ENCODE measurements at regions not wholly inside any gene's neighbourhood (a gene's known extent, or its start where the extent isn't known, plus 50 kb on each side); places are given as distances from the start of the nearest gene placed in this dataset.
"Not testable (repeated sequence)": the region's sequence is repeated elsewhere in the genome, so short reads cannot be mapped to it uniquely, and the experiment has no call there.

- no peak for DNase-seq
Measured at GRCh38 chr11:23155503-23155902, 295.2 kb upstream of the CCDC179 start.

- no peak for DNase-seq
Measured at GRCh38 chr11:23164022-23164421, 303.7 kb upstream of the CCDC179 start.

GRCh38 chr11:23166376-23166775 is 306.1 kb upstream of the CCDC179 start:
- DNase-seq = no peak

- DNase-seq = no peak
Measured at GRCh38 chr11:23179609-23180008, 319.3 kb upstream of the CCDC179 start.

- peak; percentile 7 for DNase-seq
Measured at GRCh38 chr11:23181022-23181807, 320.9 kb upstream of the CCDC179 start.

- no peak for DNase-seq
Measured at GRCh38 chr11:23192256-23192655, 332.0 kb upstream of the CCDC179 start.

- no peak for DNase-seq
Measured at GRCh38 chr11:23201936-23202522, 341.8 kb upstream of the CCDC179 start.

- DNase-seq = peak; percentile 41
Measured at GRCh38 chr11:23202611-23203010, 342.3 kb upstream of the CCDC179 start.

GRCh38 chr11:23205156-23205871 is 345.0 kb upstream of the CCDC179 start:
- DNase-seq = peak; percentile 76

GRCh38 chr11:23206741-23207336 is 346.6 kb upstream of the CCDC179 start:
- DNase-seq = peak; percentile 7

- no peak for DNase-seq
Measured at GRCh38 chr11:23211221-23211620, 350.9 kb upstream of the CCDC179 start.

- no peak for DNase-seq
Measured at GRCh38 chr11:23212807-23213206, 352.5 kb upstream of the CCDC179 start.

GRCh38 chr11:23217072-23217471 is 356.8 kb upstream of the CCDC179 start:
- DNase-seq = no peak

GRCh38 chr11:23220086-23220485 is 359.8 kb upstream of the CCDC179 start:
- DNase-seq = not testable (repeated sequence)

GRCh38 chr11:23221366-23221765 is 361.1 kb upstream of the CCDC179 start:
- no peak for DNase-seq

- no peak for DNase-seq
Measured at GRCh38 chr11:23226331-23227077, 366.2 kb upstream of the CCDC179 start.

GRCh38 chr11:23227078-23227445 is 366.8 kb upstream of the CCDC179 start:
- DNase-seq = no peak

GRCh38 chr11:23232652-23233051 is 372.4 kb upstream of the CCDC179 start:
- no peak for DNase-seq

- DNase-seq = no peak
Measured at GRCh38 chr11:23233075-23233474, 372.8 kb upstream of the CCDC179 start.

- DNase-seq = no peak
Measured at GRCh38 chr11:23236826-23237555, 376.7 kb upstream of the CCDC179 start.

- DNase-seq = no peak
Measured at GRCh38 chr11:23252426-23252825, 392.2 kb upstream of the CCDC179 start.

- DNase-seq = no peak
Measured at GRCh38 chr11:23257088-23257487, 396.8 kb upstream of the CCDC179 start.

Measured in hematopoietic multipotent progenitor cell treated with erythropoietin and hydrocortisone succinate and interleukin-3 and kit ligand, for 4 days (in vitro differentiated cells).